Muscle of leg (tissue), 3 donors: ENCODE measurements at regions not wholly inside any gene's neighbourhood (a gene's known extent, or its start where the extent isn't known, plus 50 kb on each side); places are given as distances from the start of the nearest gene placed in this dataset.
"Not testable (repeated sequence)": the region's sequence is repeated elsewhere in the genome, so short reads cannot be mapped to it uniquely, and the experiment has no call there.

ENCODE experiments used
- DNase-seq: peaks from one replicate; pipeline ENCODE4 v3.0.0; 2013
- H3K27ac ChIP-seq: one replicate; pipeline ENCODE4 v1.5.1; 2013; ENCODE audit warnings: mild to moderate bottlenecking, low read length, control low read depth
- H3K27me3 ChIP-seq: one replicate; pipeline ENCODE4 v1.6.1; 2013; ENCODE audit warnings: low read length; ENCODE audit not compliant: control insufficient read depth, insufficient read depth
- H3K36me3 ChIP-seq: one replicate; pipeline ENCODE4 v1.6.1; 2013; ENCODE audit warnings: low read length; ENCODE audit not compliant: control insufficient read depth, insufficient read depth
- H3K4me1 ChIP-seq: one replicate; pipeline ENCODE4 v1.6.1; 2013; ENCODE audit warnings: low read length; ENCODE audit not compliant: control insufficient read depth, insufficient read depth
- H3K4me3 ChIP-seq: one replicate; pipeline ENCODE4 v1.5.1; 2013; ENCODE audit warnings: low read length, control low read depth
- H3K9me3 ChIP-seq: replicated peaks from 2 replicates; pipeline ENCODE4 v1.6.1; 2013; ENCODE audit warnings: low read depth, low read length; ENCODE audit not compliant: control insufficient read depth
- WGBS: methylation state at CpG from one replicate; pipeline ENCODE4 v1.1.5; 2013; ENCODE audit warnings: missing lambda C conversion rate; ENCODE audit not compliant: insufficient coverage; 5-methylcytosine and 5-hydroxymethylcytosine counted together

- Histone ChIP-seq H3K27me3 (no peaks in the 10 kb centered on the region), H3K9me3 (no peaks in the 10 kb centered on the region)
- WGBS: 65% methylated on average over 2 of the region's 3 CpGs
These were observed 132.8 kb upstream of the GOT2 start for GRCh38 chr16:58866935-58867334.

GRCh38 chr16:58863761-58864160 lies 129.6 kb upstream of the GOT2 start:
- Histone ChIP-seq H3K9me3 (no peaks in the 10 kb centered on the region), H3K4me1 (no peaks in the 10 kb centered on the region), H3K4me3 (no peak overlapping the region), H3K27ac (no peak overlapping the region), H3K27me3 (no peaks in the 10 kb centered on the region), H3K36me3 (no peaks in the 10 kb centered on the region)
- no CpG with 5 or more reads among the region's 1 CpG for WGBS
- DNase-seq: no peak

More at GRCh38 chr16:58866935-58867334, 132.8 kb upstream of the GOT2 start:
- Histone ChIP-seq H3K27ac (no peak overlapping the region), H3K4me3 (no peak overlapping the region), H3K4me1 (no peaks in the 10 kb centered on the region), H3K36me3 (no peaks in the 10 kb centered on the region)
- no peak for DNase-seq

GRCh38 chr16:58863042-58863441 lies 128.9 kb upstream of the GOT2 start:
- H3K27ac ChIP-seq: no peak overlapping the region
- DNase-seq: no peak
- no peaks in the 10 kb centered on the region for H3K9me3 ChIP-seq
- H3K27me3 ChIP-seq: no peaks in the 10 kb centered on the region
- no CpG with 5 or more reads among the region's 2 CpGs for WGBS
- no peaks in the 10 kb centered on the region for H3K4me1 ChIP-seq
- no peak overlapping the region for H3K4me3 ChIP-seq
- no peaks in the 10 kb centered on the region for H3K36me3 ChIP-seq

- Histone ChIP-seq H3K27me3 (no peaks in the 10 kb centered on the region), H3K4me1 (no peaks in the 10 kb centered on the region), H3K4me3 (no peak overlapping the region), H3K9me3 (no peaks in the 10 kb centered on the region), H3K27ac (no peak overlapping the region), H3K36me3 (no peaks in the 10 kb centered on the region)
- DNase-seq: no peak
- WGBS: 50% methylated on average over 4 of the region's 9 CpGs
These were observed 128.4 kb upstream of the GOT2 start for GRCh38 chr16:58862334-58863021.

- no peaks in the 10 kb centered on the region for H3K36me3 ChIP-seq
- WGBS: no CpG with 5 or more reads among the region's 6 CpGs
- no peak overlapping the region for H3K27ac ChIP-seq
These were observed 126.0 kb upstream of the GOT2 start for GRCh38 chr16:58859958-58860669.

GRCh38 chr16:58858577-58858976 lies 124.5 kb upstream of the GOT2 start:
- not testable (repeated sequence) for H3K27ac ChIP-seq, H3K9me3 ChIP-seq, H3K4me3 ChIP-seq, DNase-seq, H3K27me3 ChIP-seq, H3K36me3 ChIP-seq, H3K4me1 ChIP-seq

More at GRCh38 chr16:58859958-58860669, 126.0 kb upstream of the GOT2 start:
- no peak for DNase-seq
- no peaks in the 10 kb centered on the region for H3K4me1 ChIP-seq
- no peaks in the 10 kb centered on the region for H3K9me3 ChIP-seq
- no peak overlapping the region for H3K4me3 ChIP-seq
- H3K27me3 ChIP-seq: no peaks in the 10 kb centered on the region

- no peak overlapping the region for H3K27ac ChIP-seq
- no peaks in the 10 kb centered on the region for H3K36me3 ChIP-seq
- no peaks in the 10 kb centered on the region for H3K27me3 ChIP-seq
- WGBS: 71% methylated on average over 3 of the region's 5 CpGs
- H3K4me1 ChIP-seq: no peaks in the 10 kb centered on the region
- H3K4me3 ChIP-seq: no peak overlapping the region
- H3K9me3 ChIP-seq: no peaks in the 10 kb centered on the region
- DNase-seq: no peak
These were observed 121.3 kb upstream of the GOT2 start for GRCh38 chr16:58855291-58855863.

- DNase-seq: no peak
- Histone ChIP-seq H3K36me3 (no peaks in the 10 kb centered on the region), H3K27ac (no peak overlapping the region), H3K4me1 (no peaks in the 10 kb centered on the region), H3K27me3 (no peaks in the 10 kb centered on the region), H3K9me3 (no peaks in the 10 kb centered on the region), H3K4me3 (no peak overlapping the region)
- 77% methylated on average over 4 of the region's 6 CpGs for WGBS
These were observed 120.0 kb upstream of the GOT2 start for GRCh38 chr16:58853854-58854791.

GRCh38 chr16:58850678-58851020 lies 116.5 kb upstream of the GOT2 start:
- Histone ChIP-seq H3K4me3 (no peak overlapping the region), H3K4me1 (no peaks in the 10 kb centered on the region), H3K27ac (no peak overlapping the region), H3K36me3 (no peaks in the 10 kb centered on the region), H3K27me3 (no peaks in the 10 kb centered on the region), H3K9me3 (no peaks in the 10 kb centered on the region)
- 93% methylated on average over 3 of the region's 3 CpGs for WGBS
- DNase-seq: no peak
